CD4-positive, alpha-beta T cell treated with Interleukin-17A for 4 hours (primary cell): ENCODE measurements at regions not wholly inside any gene's neighbourhood (a gene's known extent, or its start where the extent isn't known, plus 50 kb on each side); places are given as distances from the start of the nearest gene placed in this dataset.

Experiments used
- DNase-seq: peaks from one replicate; pipeline ENCODE4 v3.0.0-alpha.2; 2020; ENCODE audit warnings: mixed read lengths

GRCh38 chr6:100944644-100945043 lies 63.5 kb upstream of the ASCC3 start:
- DNase-seq = no peak

GRCh38 chr6:100946021-100946540 lies 65.0 kb upstream of the ASCC3 start:
- DNase-seq = no peak

DNA sequence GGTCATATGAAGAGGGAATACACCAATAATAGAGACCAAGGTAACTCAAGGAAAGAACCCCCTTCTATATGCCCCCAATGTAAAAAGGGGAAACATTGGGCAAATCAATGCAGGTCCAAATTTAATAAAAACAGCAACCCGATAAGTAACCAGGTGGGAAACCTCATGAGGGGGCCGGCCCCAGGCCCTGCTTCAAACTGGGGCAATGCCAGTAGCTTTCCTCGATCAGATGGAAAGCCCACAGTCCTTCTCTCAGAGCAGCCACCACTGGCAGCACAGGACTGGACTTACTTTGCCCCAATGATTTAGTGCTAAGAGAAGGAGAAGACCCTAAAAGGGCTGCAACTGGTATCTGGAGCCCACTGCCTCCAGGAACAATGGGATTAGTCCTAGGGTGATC lies 65.6 kb upstream of the ASCC3 start:
- no peak for DNase-seq

DNA sequence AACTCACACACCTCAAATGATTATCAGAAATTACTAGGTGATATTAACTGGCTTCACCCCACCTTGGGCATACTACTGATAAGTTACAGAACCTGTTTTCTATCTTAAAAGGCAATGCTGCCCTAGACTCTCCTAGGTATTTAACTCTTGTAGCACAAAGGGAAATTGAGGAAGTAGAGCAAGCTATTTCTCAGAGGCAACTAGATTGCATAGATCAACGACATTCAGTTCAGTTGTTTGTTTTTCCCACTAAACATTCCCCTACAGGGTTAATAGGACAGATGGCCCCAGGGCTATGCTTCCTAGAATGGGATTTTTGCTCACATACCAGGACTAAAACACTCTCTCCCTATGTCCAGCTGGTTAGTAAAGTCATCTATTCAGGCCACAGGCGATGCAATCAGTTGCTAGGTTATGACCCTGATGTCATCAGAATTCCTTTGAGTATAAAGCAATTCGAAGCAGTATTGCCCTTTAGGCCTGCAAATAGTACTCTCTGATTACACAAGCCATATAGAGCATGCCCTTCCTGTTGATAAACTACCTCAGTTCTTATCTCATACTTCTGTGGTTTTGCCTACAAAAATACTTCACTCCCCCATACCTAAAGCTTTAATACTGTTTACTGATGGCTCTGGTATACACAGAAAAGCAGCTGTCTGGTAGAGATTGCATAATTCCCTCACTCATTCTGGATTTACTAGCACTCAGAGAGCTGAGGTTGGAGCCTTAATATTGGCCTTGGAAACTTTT lies 67.4 kb upstream of the ASCC3 start:
- no peak for DNase-seq

GRCh38 chr6:100952006-100952405 lies 70.9 kb upstream of the ASCC3 start:
- no peak for DNase-seq

DNA sequence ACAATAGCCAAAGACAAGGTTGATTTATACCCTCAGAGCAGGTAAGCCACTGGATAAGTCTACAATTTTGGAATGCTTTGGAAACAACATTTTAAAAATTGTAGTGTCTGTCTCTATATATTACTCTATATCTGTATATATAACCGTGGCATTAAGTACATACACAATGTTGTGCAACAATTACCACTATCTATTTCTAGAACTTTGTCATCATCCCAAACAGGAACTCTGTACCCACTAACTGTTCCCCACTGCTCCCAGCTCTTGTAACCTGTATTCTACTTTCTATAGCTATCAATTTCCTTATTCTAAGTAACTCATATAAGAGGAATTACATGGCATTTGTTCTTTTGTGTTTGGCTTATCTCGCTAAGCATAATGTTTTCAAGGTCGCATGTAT lies 78.2 kb upstream of the ASCC3 start:
- no peak for DNase-seq

DNA sequence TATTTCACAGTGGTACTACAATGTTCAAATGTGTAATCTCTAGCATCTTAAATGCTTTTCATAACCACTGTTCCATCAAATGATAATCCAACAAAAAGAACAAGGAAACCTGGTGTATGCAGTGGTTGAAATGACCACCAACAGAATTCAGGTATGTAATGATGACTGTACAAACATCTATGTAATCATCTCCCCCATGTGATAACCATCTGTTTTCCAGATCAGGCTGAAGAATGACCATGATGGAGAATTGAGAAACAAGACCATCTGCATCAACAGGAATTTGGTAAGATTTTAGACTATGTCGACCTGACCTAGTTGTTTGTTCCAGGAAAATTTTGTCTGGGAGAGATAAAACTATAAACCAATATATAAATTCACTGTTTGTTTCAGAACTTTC lies 81.3 kb upstream of the ASCC3 start:
- no peak for DNase-seq

DNA sequence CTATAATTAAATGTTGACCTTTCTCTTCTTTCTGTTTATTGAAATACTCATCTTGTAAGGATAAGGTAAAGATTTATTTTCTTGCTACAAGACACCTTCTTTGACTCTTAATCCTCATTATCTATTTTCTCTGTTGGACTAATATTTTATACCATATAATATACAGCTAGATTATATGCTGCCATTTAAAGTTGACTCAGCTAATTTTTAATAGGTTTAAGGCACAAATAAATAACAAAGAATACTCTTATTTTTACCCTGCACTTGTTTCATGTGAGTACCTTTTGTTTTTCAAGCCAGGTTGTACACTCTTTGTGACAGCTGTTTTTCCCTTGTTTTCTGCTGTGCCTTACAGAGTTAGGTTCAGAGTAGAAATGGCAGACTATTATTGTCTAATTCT lies 83.9 kb upstream of the ASCC3 start:
- DNase-seq = no peak

DNA sequence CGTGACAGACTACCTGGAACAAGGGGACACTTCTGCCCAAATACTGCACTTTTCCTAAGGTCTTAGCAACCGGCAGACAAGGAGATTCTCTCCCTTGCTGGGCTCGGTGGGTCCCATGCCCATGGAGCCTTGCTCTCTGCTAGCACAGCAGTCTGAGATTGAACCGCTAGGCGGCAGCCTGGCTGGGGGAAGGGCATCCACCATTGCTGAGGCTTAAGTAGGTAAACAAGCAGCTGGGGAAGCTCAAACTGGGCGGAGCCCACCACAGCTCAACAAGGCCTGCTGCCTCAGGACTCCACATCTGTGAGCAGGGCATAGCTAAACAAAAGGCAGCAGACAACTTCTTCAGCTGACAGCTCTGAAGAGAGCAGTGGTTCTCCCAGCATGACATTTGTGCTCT lies 87.8 kb upstream of the ASCC3 start:
- no peak for DNase-seq

DNA sequence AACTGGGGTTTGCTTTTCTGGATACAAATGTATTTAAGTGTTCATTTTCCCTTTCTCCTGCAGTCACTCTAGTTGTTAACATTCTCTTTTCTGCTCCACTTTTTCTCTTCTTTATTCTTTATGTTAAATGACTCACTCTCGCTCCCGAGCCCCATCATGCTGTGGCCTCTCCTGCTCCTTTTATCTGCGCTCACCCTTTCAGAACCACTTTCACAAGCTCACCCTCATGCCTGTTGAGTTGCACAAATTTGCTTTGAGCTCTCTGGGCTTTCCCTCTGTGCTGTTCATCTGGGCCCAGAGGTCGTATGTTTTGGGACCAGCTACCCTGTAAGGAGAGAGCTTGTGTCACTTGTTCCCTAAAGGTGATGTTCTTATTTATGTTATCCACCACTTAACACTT lies 98.1 kb upstream of the ASCC3 start:
- no peak for DNase-seq

DNA sequence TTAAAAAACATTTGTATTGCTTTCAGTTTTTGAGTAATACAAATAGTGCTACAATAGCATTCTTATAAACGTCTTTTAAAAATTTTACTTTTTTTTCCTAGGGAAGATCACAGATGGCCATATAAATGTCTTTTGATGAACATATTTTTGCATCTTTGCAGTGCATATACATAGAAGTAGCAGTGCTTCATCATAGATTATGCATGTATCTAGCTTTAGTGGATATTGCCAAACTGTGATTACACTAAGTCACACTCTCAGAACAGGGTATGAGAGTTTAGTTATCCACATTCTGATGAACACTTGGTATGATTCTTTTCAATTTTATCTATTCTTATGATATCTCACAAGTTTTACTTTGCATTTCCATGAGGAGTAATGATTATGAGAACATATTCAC lies 99.8 kb upstream of the ASCC3 start:
- no peak for DNase-seq

DNA sequence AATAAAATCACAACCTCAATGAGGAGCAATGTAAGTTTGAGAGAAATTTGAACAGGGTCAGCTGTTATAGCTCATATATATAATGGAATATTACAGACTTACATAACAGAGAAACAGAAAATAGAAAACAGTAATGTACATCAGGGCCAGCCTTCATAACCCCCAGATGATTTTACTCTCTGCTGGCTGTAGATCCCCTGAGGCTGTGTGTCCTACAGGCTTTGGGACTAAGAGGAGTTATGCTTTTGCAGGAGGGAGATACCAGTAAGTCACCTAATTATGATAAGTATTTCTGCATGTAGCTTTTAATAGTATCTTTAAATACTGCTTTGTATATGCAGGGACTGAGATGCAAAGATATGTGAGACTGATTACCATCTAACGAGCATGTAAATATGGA lies 105.8 kb upstream of the ASCC3 start:
- DNase-seq = no peak

GRCh38 chr6:100987556-100987955 lies 106.4 kb upstream of the ASCC3 start:
- no peak for DNase-seq

DNA sequence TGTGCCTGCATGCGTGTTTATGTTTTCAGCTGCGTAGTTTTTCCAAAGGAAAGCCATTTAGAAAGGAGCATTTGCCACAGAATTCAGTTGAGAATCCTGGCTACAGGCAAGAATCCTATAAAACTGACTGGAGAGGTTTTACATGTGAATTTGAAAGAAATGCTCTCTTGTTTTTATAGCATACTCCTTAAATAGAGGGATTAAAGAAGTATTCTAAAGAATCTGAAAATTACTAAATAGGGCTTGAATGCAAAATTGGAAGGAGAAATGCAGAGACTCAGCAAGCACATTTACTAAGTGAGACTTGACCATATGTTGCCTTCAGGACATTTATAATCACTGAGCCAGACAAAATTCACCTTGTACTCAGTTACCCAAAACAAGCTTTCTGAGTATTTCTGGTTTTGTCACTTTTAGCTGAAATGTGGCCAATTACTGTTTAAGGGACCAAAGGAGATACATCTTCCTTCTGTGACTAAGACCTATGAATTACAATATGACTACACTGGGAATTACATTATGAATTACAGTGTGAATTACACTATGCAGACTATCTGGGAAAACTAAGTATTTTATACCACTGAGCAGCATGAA lies 107.4 kb upstream of the ASCC3 start:
- DNase-seq = no peak

GRCh38 chr6:100990070-100990469 lies 108.9 kb upstream of the ASCC3 start:
- no peak for DNase-seq

DNA sequence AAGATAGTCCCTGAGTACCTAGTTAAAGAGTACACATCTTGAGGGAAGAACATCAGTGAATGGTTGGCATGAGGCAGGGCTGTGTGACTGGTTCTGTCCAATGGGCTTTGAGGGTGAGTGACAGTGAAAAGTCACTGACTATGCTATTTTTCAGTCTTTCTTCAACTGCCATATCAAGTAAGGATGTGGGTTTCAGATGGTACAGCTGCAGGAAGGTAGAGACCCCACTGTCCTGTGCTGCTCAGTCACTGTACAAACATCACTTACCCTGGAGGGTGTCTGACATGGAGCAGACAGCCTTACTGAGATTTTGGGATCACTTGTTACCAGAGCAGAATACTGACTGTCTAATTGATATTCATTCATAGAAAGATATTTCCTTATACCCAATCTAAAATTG lies 115.3 kb upstream of the ASCC3 start:
- no peak for DNase-seq

- DNase-seq = no peak
These were observed 117.0 kb upstream of the ASCC3 start for GRCh38 chr6:100998111-100998510.

DNA sequence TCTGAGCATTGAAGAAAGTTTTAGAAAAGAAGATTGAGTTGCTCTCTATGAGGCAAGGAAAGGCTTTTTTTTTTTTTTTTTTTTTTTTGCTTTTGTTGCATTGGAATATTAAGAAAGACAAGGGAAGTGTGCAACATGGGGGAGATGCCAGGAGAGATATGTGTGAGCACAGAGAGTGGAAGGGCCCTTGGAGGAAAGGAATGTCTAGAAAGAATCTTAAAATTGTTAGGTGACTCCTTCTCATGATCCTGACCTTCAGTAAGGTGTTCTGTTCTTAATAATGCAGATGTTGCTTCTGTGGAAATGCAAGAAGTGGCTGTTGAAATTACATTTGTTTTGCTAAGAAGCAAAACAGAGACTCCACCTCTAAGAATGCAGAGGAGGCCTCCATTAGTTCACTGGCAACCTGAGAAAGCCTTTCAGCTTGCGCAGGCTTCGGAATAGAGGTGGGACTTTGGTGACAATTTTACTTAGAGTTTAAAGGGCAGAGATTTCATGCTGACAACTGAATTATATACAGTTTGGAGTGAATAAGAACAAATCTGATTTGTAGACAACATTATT lies 118.0 kb upstream of the ASCC3 start:
- DNase-seq = no peak

DNA sequence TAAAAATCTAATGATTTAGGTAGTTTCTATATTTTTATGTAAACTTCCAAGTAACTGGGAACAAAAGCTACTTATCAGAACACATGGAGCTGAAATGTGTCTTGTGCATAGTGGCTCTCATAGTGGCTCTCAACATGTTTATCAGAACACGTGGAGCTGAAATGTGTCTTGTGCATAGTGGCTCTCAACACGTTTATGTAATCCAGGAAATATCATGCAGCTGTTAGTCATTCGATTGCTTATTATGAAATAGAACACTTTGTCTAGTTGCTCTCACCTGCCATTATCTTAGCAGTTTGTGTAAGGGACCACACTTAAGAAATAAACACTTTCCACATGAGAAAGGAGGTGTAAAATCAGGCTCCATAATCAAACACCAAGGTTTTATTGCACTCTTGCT lies 119.2 kb upstream of the ASCC3 start:
- DNase-seq = no peak

- no peak for DNase-seq
These were observed 119.9 kb upstream of the ASCC3 start for GRCh38 chr6:101001012-101001411.

GRCh38 chr6:101001607-101002006 lies 120.5 kb upstream of the ASCC3 start:
- no peak for DNase-seq

DNA sequence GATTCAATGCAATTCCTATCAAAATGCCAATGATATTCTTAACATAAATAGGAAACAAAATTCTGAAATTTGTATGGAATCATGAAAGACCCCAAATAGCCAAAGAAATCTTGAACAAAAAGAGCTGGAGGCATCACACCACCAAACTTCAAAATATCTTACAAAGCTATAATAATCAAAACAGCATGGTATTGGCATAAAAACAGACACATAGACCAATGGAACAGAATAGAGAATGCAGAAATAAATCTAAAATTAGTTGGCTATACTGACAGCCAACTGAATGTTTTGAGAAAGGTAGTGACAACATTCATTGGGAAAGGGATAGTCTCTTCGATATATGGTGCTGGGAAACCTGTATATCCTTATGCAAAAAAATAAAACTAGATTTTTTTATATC lies 121.9 kb upstream of the ASCC3 start:
- DNase-seq = no peak

GRCh38 chr6:101011186-101011585 lies 130.1 kb upstream of the ASCC3 start:
- DNase-seq = peak; percentile 13

DNA sequence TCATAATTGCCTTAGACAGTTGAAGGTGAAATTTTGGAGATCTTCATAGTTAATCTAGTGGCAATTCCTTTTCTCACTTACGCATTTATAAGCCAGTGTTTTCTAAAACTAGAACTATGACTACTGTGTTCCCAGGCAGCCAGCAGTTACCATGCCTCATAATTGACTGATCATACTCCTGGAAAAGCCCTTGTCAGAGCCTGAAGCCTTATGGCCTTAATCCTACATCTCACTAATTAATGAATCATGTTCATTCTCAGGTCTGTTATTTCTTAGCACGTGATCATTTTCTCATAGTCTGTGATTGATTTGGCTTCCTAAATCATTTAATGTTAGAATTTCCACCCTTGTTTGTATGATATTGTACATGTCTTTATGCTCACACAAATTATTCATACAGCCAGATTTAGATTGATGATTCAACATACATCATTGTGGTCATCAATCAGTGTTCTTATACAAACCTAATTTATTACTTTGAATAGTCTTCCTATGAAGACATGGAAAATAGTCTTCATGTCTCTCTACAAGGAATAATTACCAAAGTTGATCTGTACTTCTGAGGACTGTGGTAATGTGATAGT lies 132.6 kb upstream of the ASCC3 start:
- no peak for DNase-seq
